ENCODE measurements at regions not wholly inside any gene's neighbourhood (a gene's known extent, or its start where the extent isn't known, plus 50 kb on each side); places are given as distances from the start of the nearest gene placed in this dataset.

DNA sequence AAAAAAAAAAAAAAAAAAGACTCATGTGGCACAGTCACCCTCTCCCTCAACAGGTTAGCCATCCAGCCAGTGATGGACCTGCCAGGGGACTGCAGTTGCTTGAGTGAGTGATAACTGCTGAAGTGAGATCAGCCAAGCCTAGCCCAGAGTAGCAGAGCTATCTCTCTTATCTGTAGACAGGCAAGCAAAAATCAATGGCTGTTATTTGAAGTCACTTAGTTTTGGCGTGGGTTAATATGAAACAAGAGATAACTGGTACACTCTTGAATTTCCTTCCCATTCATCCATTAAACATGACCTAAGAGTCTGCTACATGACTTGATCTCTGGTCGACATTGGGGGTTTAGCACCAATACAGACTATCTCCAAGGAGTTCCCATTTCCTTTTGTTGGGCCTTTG is 51.2 kb upstream of the TNIK start:
- Histone ChIP-seq H3K27ac (no peak overlapping the region), H3K9me3 (no peaks in the 10 kb centered on the region), H3K4me1 (no peaks in the 10 kb centered on the region), H3K4me3 (no peak overlapping the region), H3K4me2 (no peak overlapping the region)
- FAIRE-seq: no peak
- no peak for DNase-seq (ENCODE audit: low read depth in 1 of 2, low spot score in 1 of 2)
- no peak for TF ChIP-seq USF2 (IDR thresholded peaks at IDR 0.05)
- no peak for TF ChIP-seq ZFP36 (IDR thresholded peaks at IDR 0.05; ENCODE audit: borderline replicate concordance, partially characterized antibody)
- no peak for TF ChIP-seq SREBF2 (IDR thresholded peaks at IDR 0.05)
- TF ChIP-seq RNF2 (IDR thresholded peaks at IDR 0.05; ENCODE audit: borderline replicate concordance, low read depth): no peak
- TF ChIP-seq PHF8 (IDR thresholded peaks at IDR 0.05; ENCODE audit: borderline replicate concordance, low read depth): no peak
- no peak for TF ChIP-seq HOXB5 (CRISPR knock-in tag; IDR thresholded peaks at IDR 0.05)
- TF ChIP-seq TFCP2L1 (CRISPR knock-in tag; IDR thresholded peaks at IDR 0.05): no peak
- TF ChIP-seq RFX5 (IDR thresholded peaks at IDR 0.05): no peak
- TF ChIP-seq POLR2AphosphoS2 (conservative IDR thresholded peaks at IDR 0.05; ENCODE audit: low read length): no peak
- TF ChIP-seq, protein P1, sequence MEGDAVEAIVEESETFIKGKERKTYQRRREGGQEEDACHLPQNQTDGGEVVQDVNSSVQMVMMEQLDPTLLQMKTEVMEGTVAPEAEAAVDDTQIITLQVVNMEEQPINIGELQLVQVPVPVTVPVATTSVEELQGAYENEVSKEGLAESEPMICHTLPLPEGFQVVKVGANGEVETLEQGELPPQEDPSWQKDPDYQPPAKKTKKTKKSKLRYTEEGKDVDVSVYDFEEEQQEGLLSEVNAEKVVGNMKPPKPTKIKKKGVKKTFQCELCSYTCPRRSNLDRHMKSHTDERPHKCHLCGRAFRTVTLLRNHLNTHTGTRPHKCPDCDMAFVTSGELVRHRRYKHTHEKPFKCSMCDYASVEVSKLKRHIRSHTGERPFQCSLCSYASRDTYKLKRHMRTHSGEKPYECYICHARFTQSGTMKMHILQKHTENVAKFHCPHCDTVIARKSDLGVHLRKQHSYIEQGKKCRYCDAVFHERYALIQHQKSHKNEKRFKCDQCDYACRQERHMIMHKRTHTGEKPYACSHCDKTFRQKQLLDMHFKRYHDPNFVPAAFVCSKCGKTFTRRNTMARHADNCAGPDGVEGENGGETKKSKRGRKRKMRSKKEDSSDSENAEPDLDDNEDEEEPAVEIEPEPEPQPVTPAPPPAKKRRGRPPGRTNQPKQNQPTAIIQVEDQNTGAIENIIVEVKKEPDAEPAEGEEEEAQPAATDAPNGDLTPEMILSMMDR (IDR thresholded peaks at IDR 0.05): no peak
- TF ChIP-seq BHLHE40 (IDR thresholded peaks at IDR 0.05; ENCODE audit: low read depth, low read length): no peak
- TF ChIP-seq, protein P2, sequence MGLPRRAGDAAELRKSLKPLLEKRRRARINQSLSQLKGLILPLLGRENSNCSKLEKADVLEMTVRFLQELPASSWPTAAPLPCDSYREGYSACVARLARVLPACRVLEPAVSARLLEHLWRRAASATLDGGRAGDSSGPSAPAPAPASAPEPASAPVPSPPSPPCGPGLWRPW (IDR thresholded peaks at IDR 0.05): no peak
- TF ChIP-seq JUNB (IDR thresholded peaks at IDR 0.05): no peak
- no peak for TF ChIP-seq CBX8 (IDR thresholded peaks at IDR 0.05)
- TF ChIP-seq, protein P3, sequence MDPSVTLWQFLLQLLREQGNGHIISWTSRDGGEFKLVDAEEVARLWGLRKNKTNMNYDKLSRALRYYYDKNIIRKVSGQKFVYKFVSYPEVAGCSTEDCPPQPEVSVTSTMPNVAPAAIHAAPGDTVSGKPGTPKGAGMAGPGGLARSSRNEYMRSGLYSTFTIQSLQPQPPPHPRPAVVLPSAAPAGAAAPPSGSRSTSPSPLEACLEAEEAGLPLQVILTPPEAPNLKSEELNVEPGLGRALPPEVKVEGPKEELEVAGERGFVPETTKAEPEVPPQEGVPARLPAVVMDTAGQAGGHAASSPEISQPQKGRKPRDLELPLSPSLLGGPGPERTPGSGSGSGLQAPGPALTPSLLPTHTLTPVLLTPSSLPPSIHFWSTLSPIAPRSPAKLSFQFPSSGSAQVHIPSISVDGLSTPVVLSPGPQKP (IDR thresholded peaks at IDR 0.05; ENCODE audit: low read depth, low read length): no peak
- no peak for TF ChIP-seq MAZ (IDR thresholded peaks at IDR 0.05; ENCODE audit: borderline replicate concordance, low read depth, low read length)
- no peak for ATAC-seq
- POLR2A ChIA-PET: no interaction called here
- CTCF ChIA-PET: interaction anchor here (2.0 kb wide), 1 partner anchor 56 kb away, joined by 7 read pairs; no protein-coding TSS in a partner anchor
- WGBS (ENCODE audit: missing lambda C conversion rate): 44% methylated on average over 2 of the region's 2 CpGs

Small RNA genes in the stretch of these regions (small RNA-seq; reads per million reads assigned to genes)
- 0 reads per million in 6 experiments for gene AC008134.1

Data from A549 (cell line).